Mesenteric fat pad (tissue), 1 donor: ENCODE measurements at regions not wholly inside any gene's neighbourhood (a gene's known extent, or its start where the extent isn't known, plus 50 kb on each side); places are given as distances from the start of the nearest gene placed in this dataset.

Experiments used
- DNase-seq: peaks from one replicate; pipeline ENCODE4 v3.0.0-alpha.2; 2020; ENCODE audit warnings: low spot score
- donor health status: DM: yes; HTN: yes; CAD: no.

DNA sequence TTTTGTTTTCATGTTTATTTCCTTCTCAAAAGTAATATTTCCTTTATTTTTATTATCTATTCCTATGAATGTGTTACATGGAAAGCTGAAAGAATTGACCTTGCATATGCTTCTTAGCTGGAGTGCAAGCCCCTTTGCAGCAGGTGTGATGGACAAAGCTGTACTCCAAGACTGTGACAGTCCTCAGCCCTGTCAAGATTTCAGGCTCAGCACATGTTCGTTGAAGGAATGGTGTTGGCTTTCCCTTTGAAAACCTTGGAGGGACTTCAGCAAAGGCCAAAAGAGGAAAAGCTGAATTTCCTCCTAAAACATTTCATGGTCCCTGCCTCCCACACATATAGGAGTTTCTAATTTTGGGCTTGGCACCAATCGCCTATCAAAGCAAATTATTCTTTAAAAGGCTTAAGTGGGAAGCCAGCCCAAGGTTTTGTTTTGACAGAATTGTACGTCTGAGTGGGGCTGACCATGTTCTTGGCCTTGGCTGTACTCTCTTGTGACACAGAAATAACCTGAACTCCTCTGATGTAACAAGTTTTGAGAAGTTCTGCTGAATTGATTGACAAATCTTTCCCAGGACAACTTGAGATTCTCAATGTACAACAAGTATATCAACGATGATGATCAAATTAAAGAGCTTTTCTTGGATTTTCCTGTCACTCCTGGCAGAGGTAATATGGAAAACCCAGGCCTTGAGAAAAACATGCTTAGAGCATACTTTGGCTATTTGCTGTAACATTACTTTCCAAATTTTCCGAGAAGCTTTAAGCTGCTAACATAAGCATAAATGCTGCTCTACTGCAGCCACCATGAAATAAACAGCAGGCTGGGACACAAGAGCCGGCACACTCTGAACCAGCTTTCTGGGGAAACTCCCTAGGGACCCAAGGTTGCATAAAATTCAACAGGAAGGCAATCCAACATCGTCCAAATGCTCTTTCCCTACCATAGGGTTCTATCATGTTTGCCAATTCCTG is 135.7 kb upstream of the ZNF648 start:
- DNase-seq, result no peak

DNA sequence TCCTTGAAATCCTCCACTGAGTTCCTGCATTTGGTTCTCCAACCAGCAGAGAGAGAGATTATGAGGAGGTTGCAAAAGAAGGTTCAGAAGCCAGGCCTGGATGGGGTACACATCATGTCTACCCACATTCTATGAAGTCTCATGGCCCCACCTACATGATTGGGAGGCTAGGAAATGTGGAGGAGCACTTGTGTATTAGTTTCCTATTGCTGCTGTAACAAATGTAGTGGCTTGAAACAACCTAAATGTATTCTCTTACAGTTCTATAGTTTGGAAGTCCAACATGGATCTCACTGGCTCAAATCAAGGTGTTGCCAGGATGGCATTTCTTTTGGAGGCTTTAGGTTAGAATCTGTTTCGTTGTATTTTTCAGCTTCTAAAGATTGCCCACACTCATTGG is 134.2 kb upstream of the ZNF648 start:
- DNase-seq, result no peak

DNA sequence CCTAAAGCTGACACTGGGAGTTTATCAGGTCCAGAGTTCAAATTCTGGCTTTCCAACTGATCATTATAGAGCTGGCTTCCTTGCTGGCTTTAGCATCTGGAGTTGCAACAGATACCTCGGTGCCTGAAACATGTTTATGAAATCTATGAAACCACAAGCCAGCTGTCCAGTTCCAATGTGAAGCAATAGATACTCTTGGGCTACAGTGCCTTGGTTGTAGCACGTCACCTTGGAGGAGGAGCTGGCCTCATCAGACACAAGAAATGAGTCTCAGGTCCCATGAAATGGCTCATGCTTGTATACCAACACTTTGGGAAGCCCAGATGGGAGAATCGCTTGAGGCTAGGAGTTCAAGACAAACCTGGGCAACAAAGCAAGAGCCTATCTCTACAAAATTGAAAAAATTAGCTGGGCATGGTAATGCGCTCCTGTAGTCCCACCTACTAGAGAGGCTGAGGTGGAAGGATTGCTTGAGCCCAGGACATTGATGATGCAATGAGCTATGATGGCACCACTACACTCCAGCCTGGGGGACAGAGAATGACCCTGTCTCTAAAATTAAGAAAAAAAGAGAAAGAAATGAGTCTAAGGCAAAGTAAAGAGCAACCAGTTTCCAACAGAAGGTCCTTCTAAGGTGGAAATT is 132.5 kb upstream of the ZNF648 start:
- no peak for DNase-seq

DNA sequence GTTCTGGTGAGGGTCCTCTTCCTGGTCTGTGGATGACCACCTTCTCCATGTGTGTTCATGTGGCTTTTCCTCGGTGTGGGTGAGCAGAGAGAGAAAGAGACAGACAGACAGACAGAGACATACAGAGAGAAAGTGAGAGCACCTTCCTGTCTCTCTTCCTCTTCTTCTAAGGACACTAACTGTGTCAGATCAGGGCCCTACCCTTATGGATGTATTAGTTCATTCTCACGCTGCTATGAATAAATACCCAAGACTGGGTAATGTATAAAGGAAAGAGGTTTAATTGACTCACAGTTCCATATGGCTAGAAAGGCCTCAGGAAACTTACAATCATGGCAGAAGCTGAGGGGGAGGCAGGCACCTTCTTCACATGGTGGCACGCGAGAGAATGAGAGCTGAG is 131.5 kb upstream of the ZNF648 start:
- no peak for DNase-seq

DNA sequence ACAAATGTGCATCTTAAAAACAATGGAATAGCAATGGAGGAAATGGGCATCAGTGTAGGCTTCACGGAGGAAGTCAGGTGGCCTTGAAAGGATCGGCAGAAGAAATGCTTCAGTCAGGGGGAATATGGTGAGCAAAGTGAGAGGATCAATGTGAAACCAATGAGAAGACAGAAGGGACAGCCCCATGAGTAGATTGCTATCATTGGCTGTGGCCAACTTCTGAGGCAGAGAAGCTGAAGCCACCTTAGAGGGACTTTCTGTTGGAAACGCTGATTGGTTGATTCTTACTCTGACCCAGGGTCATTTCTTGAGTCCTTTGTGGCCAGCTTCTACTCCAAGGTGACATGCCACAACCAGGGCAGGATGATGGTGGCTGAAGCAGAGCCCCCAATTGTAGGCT is 130.7 kb upstream of the ZNF648 start:
- DNase-seq, result no peak

DNA sequence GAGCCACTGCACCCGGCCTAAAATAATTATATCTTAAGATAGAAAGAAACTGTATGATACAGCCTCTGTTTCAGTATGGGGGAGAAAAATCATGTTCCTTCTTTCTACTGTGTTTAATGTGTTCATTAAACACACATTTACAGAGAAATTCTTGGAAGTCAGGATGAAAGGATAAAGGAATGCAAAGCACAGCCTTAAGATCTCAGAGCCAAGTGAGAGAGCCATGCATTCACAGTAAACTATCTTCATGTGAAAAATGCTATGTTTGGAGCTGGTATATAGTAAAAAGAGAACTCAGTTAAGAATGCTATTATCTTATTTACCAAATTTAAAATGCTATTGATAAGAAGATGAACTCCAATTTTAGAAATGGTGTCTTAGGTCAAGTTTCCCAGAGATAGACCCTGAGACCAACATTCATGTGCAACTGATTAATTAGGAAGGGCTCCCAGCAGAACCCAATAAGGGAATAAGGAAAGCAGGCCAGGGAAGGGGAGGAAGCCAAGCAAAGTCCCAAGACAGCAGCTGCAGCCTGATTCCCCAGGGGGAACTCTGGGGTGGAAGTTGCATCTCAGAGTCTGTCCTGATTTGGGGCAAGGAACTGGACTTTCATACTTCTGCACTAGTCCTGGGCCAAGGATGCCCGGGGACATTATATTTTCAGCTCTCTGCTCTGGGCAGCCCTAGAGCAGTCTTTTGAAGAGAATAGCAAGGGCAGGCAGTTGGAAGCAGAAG is 130.0 kb upstream of the ZNF648 start:
- DNase-seq, result no peak

DNA sequence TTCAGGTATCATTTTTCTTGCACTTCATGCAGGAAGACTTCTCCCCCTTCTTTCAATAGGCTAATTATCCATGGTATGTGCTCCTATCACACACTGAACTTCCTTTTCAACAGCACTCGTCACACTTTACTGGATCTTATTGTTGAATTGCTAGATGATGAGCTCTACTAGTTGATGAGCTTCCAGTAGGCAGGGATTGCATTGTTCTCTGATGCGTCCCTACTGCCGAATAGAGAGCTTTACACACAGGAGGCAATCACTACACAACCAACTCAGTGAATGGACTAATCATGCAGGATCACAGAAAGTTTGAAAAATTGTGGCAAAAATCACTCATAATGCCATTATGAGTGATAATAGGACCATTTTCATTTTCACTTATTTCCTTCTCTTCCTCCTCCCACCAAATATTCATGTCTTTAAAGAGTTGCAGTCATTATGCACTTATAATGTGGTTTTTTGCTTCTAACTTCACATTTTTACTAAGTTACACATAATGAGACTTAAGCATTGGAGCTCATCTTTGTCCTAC is 128.1 kb upstream of the ZNF648 start:
- DNase-seq, result no peak

DNA sequence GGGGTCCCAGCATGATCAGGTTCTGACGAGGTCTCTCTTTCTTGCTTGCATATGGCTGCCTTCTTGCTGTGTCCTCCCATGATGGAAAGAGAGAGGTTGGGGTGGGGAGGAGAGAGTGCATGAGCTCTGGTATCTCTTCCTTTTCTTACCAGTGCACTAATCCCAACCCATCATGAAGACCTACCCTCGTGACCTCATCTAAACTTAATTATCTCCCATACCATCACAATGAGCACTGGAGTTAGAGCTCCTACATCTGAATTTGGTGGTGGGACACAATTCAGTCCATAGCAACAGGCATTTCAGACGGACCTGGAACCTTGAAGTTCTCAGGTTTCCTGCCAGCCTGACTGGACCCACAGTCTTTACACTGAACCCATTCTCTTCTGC is 125.2 kb upstream of the ZNF648 start:
- no peak for DNase-seq

DNA sequence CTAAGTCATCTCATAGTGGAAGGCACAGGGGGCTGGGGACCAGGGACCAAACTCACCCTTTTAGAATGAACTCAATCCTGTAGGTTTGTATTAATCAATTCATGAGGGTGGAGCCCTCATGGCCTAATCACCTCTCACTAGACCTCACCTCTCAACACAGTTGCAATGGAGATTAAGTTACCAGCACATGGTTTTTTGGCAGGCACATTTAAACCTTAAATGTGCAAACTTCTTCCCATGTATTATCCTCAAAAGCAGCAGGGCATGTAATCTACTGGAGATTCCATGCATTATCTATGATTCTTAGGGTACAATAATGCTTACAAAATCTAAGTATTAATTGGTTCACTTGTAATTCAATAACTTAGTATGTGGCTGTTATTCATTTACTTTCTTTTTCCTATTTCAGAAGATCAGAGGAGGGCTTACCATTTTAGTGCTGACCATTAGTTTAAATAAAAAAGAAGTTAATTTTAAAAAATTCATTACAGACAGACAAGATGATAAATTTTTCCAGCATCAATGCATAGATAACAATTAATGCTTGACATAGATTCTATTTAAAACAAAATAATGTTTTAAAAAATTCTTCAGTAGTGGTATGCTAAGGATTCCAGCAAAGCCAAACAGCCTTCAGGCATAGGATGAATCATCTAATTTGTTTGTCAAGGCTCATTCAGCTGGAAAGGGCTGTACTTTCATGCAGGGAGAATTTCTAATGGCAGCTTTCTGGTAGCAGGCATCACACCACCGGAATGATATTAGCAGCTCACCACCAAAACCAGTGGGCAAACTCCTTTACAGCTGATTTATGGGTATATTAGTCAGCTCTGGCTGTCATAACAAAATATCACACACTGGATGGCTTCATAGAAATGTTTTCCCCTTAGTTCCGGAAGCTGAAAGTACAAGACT is 124.6 kb upstream of the ZNF648 start:
- no peak for DNase-seq

DNA sequence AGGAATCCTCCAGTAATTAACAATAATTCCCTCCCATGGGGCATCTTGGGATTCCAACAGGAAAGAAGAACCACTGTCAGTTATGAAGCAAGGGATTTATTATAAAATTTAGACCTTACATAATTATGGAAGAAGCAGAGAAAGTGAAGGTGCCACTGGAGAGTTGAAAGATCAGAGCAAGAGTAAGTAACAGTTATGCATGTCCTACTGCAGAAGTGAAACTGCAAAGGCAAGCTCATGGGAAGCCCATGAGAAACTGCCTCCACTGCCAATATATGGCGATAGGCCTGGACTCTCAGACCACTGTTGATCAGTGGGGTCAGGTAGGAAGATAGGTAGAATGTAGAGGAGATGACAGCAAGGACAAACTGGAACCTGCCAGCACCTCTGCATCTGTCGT is 123.6 kb upstream of the ZNF648 start:
- no peak for DNase-seq

DNA sequence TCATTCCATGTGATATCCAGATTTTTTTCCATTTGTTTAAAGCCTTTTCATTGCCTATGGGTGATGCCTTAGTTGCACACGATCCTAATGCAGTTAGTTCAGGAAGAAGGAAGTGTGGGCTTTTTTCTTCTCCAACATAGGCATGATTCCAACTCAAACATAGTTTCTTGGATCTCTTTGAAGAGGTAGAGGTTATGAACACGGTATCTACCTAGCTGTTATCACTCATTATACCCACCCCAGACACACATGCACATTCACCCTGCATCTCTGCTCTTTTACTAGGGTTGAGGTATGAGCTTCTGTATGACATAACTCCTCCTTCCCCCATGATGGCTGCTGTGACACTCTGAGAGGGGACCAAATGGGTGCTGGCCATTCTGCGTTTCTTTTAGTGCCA is 122.1 kb upstream of the ZNF648 start:
- no peak for DNase-seq

DNA sequence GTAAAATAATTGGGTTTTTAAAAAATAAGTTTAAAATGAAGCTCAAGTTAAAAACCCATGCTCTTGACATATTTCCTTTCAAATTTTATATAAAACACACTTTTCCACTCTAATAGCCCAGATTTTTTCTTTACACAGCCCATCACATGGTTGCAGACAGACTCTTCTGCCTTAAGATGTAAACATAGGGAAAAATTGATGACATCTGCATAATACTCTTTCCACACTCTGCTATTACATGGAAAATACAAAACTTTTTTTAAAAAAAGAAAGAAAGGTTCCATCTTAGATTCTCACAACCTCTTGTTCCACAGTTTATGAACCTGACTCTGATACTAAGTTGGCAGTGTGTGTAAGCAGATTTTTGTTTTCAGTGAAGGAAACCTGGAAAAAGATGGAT is 120.8 kb upstream of the ZNF648 start:
- DNase-seq, result no peak

DNA sequence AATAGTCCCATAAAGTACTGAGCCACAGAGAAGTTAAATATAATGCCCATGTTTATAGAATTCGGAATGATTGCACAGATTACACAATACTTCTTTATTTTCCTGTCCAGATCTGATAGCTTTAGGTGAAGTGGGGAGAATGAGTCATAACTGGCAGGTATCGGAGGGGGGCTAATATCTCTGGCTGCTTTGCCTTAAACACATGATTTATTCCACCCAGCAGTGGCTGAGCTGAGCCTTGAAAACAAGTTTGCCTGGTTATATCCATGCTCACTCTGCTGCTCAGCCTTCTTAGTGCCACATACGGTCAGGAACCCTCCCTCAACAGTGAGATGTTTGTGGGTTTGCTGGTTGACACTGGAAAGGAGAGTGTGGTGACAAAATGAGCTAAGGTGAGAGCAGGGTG is 119.7 kb upstream of the ZNF648 start:
- no peak for DNase-seq

DNA sequence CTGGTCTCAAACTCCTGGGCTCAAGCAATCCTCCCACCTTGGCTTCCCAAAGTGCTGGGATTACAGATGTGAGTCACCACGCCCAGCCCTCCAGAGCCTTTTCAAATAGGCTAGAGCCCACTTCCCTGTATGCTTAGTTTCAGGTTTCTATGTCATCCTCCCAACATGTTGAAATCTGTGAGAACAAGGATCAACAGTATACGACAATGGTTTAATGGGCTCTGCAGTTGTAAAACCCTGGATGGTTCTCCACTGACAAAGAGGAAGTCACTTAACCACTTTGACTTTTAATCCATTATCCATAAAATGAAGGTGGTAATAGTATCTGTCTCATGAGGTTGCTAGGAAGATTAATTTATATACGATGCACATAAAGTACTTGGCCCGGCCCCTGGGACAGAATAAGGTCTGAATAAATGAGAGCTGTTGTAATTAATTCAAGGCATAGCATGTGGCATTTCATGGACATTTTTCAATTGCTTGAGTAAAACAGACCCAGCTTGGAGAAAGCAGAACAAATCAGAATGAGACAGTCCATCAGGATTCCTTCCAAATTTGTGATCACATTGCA is 113.9 kb upstream of the ZNF648 start:
- no peak for DNase-seq

DNA sequence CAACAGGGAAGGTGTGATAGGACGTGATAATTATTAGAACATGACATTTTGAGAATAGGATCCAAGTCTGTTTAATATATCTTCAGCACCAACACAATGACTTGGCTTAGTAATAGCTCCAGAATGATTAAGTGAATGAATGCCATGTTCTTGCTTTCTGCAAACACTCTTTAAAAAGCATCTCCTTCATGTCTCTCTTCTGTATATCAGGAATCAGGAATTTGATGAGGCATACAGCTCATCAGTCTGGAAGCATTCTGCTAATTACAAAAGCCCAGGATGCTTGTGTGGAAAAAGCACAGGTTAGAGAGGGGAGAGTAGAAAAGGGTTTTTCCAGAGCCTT is 113.0 kb upstream of the ZNF648 start:
- no peak for DNase-seq

DNA sequence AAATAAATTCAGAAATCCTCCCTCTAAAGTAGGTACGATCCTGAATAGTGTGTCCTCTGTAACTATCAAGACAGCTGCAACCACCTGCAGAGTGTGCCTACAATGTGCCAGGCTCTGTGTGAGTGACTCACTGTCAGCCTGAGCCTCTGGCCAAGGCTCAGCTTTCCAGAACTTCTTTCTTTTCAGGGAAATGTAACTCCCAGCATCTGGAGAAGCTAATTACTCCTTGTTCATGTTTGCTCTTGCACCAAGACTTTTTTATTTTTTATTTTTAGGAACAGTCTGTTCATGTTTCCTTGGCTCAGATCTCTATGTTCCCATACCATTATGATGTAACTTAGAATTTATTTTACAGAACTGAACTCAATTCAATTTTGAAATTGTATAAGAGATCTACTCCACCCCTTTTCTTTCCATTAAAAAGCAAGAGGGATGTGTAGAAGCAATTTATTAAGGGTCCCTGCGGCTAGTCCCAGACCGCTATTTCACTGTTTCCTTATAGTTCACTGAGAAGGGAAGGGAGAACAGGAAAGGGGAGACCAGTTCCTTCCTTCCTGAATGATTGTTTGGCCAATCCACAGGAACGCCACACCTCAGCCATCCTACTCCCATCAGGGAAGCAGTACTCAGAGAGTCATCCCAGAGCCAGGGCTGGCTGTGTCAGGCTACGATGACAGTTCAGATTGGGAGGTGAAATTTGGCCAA is 112.4 kb upstream of the ZNF648 start:
- no peak for DNase-seq

DNA sequence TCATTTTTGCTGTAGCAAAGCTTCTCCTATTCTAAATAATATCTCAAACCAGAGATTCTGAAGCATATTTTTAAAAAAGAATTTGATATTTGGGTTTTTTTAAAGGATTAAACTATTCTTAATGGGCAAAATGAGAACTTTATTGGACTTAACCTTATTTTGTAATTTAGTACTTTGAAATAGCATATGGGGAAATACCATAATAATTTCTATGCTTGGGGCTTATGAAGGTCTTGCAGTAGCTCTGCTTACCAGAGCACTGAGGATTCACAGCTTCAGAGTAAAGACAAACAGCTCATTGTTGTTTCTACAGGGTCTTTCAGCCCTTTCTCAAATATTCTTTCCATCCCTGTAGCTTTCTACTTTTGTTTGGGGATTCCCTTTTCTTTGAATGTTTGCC is 111.2 kb upstream of the ZNF648 start:
- DNase-seq, result no peak

DNA sequence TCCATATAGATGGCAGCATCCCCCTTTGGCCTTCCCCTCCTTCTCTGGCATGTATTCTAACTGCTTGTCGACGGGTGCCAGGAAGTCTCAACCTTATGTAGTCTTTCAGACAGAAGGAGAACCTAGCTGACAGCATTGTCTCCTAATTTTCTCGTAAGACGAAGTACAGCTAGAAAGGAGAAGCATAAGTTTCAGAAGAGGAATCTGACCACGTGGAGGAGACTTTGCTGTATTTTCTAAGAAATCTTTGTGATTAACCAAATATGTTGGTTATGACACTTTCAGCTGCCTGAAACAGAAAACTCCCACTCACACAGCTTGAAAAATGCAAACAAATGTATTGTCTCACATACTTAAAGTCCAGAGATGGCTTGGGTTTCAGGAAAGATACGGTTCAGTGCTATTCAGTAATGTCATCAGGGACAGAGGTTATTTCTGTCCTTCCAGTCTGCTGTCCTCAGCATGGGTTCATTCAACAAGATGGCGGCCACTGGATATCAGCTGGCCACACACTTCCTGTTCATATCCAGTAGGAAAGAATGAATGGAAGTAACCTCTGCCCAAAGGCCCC is 109.5 kb upstream of the ZNF648 start:
- DNase-seq, result no peak

DNA sequence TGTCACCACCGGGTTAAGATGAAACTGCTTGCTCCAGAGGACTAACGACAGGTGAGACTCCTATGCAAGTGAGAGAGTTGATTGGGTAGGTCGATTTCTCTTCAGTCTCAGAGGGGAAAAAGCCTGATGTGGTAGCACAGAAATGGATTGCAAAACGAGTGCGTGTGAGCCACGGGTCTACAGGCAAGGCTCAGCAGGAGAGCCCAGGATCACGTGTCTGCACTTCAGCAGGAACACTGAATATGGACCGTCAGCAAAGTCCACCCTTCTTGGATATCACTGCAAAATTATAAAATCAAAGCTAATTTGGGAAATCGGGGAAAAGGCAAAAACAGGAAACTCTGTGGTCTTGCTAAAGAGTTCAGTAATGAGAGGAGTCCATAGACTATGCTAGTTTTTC is 107.7 kb upstream of the ZNF648 start:
- DNase-seq, result no peak

DNA sequence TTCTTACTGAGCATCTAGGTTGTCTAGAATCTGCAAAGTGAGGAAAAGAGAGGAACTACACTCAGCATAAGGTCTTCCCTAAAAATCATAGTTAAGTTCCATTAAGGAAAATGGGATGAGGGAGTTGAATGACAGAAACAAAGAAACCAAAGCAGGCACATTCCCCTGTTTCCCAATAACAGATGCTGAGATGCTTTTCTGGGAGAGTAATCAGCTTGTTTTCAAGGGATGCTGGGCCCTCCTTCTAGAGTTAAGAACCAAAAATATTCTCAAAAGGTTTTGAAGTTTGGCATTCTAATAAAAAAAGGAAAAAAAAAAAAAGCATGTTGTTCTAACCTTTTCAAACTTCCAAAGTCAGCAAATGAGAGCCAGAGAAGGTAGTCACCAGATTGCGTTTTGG is 105.2 kb upstream of the ZNF648 start:
- no peak for DNase-seq
